HCT116 (cell line): ENCODE measurements at regions not wholly inside any gene's neighbourhood (a gene's known extent, or its start where the extent isn't known, plus 50 kb on each side); places are given as distances from the start of the nearest gene placed in this dataset.

Source experiments
- ATAC-seq: fragments of 200-7000 bp; cut with Tn5 transposase; 2 replicates; pipeline ENCODE4 v1.9.1; 2020; ENCODE audit warnings: mild to moderate bottlenecking, moderate library complexity
- BruUV-seq: library from RNA; stranded (reverse); fragments of 400-500 nt; replicated peaks from 2 replicates; lab custom pipeline; 2021; lab: Mats Ljungman, UMichigan
- CTCF ChIA-PET: fragments of 300-600 bp; sonication (Branson Sonifier 250); formaldehyde crosslinking; loops from one replicate; lab custom pipeline; 2021; ENCODE audit warnings: antibody characterized with exemption; lab: Charles Lee
- POLR2A ChIA-PET: fragments of 300-600, 350-600 bp; sonication (Branson Sonifier 250); formaldehyde crosslinking; loops from one replicate; lab custom pipeline; 2021; ENCODE audit warnings: antibody characterized with exemption; lab: Charles Lee
- RAD21 ChIA-PET, 2 experiments: fragments of 300-600 bp; sonication (Branson Sonifier 250); formaldehyde crosslinking; loops; one replicate each; lab custom pipeline; 2023; ENCODE audit warnings: low total read pairs in 2 of 2; ENCODE audit not compliant: uncharacterized antibody in 2 of 2, unreplicated experiment in 2 of 2, low non-redundant PET in 1 of 2; lab: Charles Lee
- DNase-seq: peaks from one replicate; pipeline ENCODE4 v3.0.0-alpha.2; 2010; ENCODE audit warnings: low read depth, low spot score
- H2AFZ ChIP-seq: fragments of 200-600 bp; shearing (Covaris generic), sonication (generic); 2 replicates; pipeline ENCODE4 v1.6.1; 2017; ENCODE audit warnings: low read depth, mixed run types, mixed read lengths, antibody characterized with exemption, low read length; ENCODE audit not compliant: poor library complexity, severe bottlenecking
- H3K27ac ChIP-seq: 2 replicates; pipeline ENCODE4 v1.5.1; 2012; ENCODE audit warnings: low read depth, low read length
- H3K27me3 ChIP-seq: fragments of 200-600 bp; sonication (generic); 2 replicates; pipeline ENCODE4 v1.6.1; 2016; ENCODE audit warnings: mixed run types, low read length, mixed read lengths; ENCODE audit not compliant: insufficient read depth
- H3K36me3 ChIP-seq, 2 experiments: fragments of 200-500 bp in 1 of 2; fragments of 200-600 bp in 1 of 2; sonication (Bioruptor generic) in 1 of 2; sonication (generic) in 1 of 2; 2 replicates each; pipeline versions ENCODE4 v1.5.1 to v1.6.1; 2014 to 2016; ENCODE audit warnings: low read length in 2 of 2, inconsistent platforms in 1 of 2, mixed read lengths in 1 of 2, mixed run types in 1 of 2; ENCODE audit not compliant: insufficient read depth in 2 of 2, control insufficient read depth in 1 of 2
- H3K4me1 ChIP-seq, 2 experiments: fragments of 200-600 bp in 1 of 2; sonication (generic) in 1 of 2; 2 replicates each; pipeline versions ENCODE4 v1.5.1 to v1.6.1; 2012 to 2017; ENCODE audit warnings: low read length in 2 of 2, inconsistent platforms in 1 of 2, mild to moderate bottlenecking in 1 of 2, mixed read lengths in 1 of 2, mixed run types in 1 of 2, moderate library complexity in 1 of 2; ENCODE audit not compliant: insufficient read depth in 2 of 2, control insufficient read depth in 1 of 2
- H3K4me2 ChIP-seq: fragments of 200-600 bp; sonication (generic); 2 replicates; pipeline ENCODE4 v1.6.1; 2017; ENCODE audit warnings: mixed run types, low read length, mixed read lengths
- H3K4me3 ChIP-seq, 2 experiments: fragments of 200-600 bp in 1 of 2; sonication (generic) in 1 of 2; replicated peaks in 1 of 2; 2 replicates each; pipeline ENCODE4 v1.5.1; 2011 to 2016; ENCODE audit warnings: low read length in 2 of 2, control low read depth in 1 of 2, low read depth in 1 of 2, mild to moderate bottlenecking in 1 of 2, mixed read lengths in 1 of 2, mixed run types in 1 of 2
- H3K79me2 ChIP-seq: fragments of 200-600 bp; sonication (generic); 2 replicates; pipeline ENCODE4 v1.6.1; 2017; ENCODE audit warnings: mild to moderate bottlenecking, mixed run types, low read length, moderate library complexity, mixed read lengths; ENCODE audit not compliant: insufficient read depth
- H3K9ac ChIP-seq: fragments of 200-600 bp; sonication (generic); 2 replicates; pipeline ENCODE4 v1.6.1; 2016; ENCODE audit warnings: low read length, mixed read lengths
- H3K9me2 ChIP-seq: fragments of 200-600 bp; sonication (generic), shearing (Covaris generic); 2 replicates; pipeline ENCODE4 v1.6.1; 2017; ENCODE audit warnings: mixed run types, mild to moderate bottlenecking, moderate library complexity; ENCODE audit not compliant: insufficient read depth
- H3K9me3 ChIP-seq, 2 experiments: fragments of 200-500 bp in 1 of 2; fragments of 200-600 bp in 1 of 2; sonication (Bioruptor generic) in 1 of 2; sonication (generic) in 1 of 2; 2 replicates each; pipeline ENCODE4 v1.6.1; 2014 to 2017; ENCODE audit warnings: low read length in 2 of 2, mixed read lengths in 2 of 2, inconsistent platforms in 1 of 2, low read depth in 1 of 2, mild to moderate bottlenecking in 1 of 2, mixed run types in 1 of 2, moderate library complexity in 1 of 2; ENCODE audit not compliant: control insufficient read depth in 1 of 2, insufficient read depth in 1 of 2
- H4K20me1 ChIP-seq: fragments of 200-600 bp; sonication (generic), shearing (Covaris generic); 2 replicates; pipeline ENCODE4 v1.6.1; 2017; ENCODE audit warnings: mixed run types, mild to moderate bottlenecking, moderate library complexity; ENCODE audit not compliant: insufficient read depth
- CEBPB ChIP-seq: IDR thresholded peaks from 2 replicates; pipeline ENCODE4 v1.6.1; 2012; ENCODE audit warnings: low read depth
- EGR1 ChIP-seq: IDR thresholded peaks from 2 replicates; pipeline ENCODE4 v1.6.1; 2012; ENCODE audit warnings: low read depth
- ELF1 ChIP-seq: IDR thresholded peaks from 2 replicates; pipeline ENCODE4 v1.6.1; 2012; ENCODE audit warnings: low read depth, borderline replicate concordance
- EZH2 ChIP-seq: fragments of 200-600 bp; sonication (generic); IDR thresholded peaks from 2 replicates; pipeline ENCODE4 v1.6.1; 2017; ENCODE audit warnings: antibody characterized with exemption, mixed run types
- EZH2phosphoT487 ChIP-seq: fragments of 200-600 bp; IDR thresholded peaks from 2 replicates; pipeline ENCODE4 v1.6.1; 2018; ENCODE audit warnings: antibody characterized with exemption, borderline replicate concordance
- FOSL1 ChIP-seq: IDR thresholded peaks from 2 replicates; pipeline ENCODE4 v1.6.1; 2012; ENCODE audit warnings: low read depth
- POLR2A ChIP-seq: IDR thresholded peaks from 2 replicates; pipeline ENCODE4 v1.7.0; 2011; ENCODE audit warnings: borderline replicate concordance; ENCODE audit not compliant: insufficient read depth, insufficient read length; ENCODE audit errors: extremely low read depth
- RAD21 ChIP-seq: IDR thresholded peaks from 2 replicates; pipeline ENCODE4 v1.6.1; 2012; ENCODE audit warnings: low read depth, mild to moderate bottlenecking
- SIN3A ChIP-seq: IDR thresholded peaks from 2 replicates; pipeline ENCODE4 v1.6.1; 2012; ENCODE audit warnings: low read depth
- TCF7L2 ChIP-seq: IDR thresholded peaks from 2 replicates; pipeline ENCODE4 v1.7.0; 2011; ENCODE audit warnings: borderline replicate concordance, inconsistent platforms; ENCODE audit not compliant: insufficient read depth, insufficient read length; ENCODE audit errors: extremely low read depth
- ZFX ChIP-seq: fragments of 450-650 bp; IDR thresholded peaks from 2 replicates; pipeline ENCODE4 v1.6.1; 2017
- ZNF274 ChIP-seq: fragments of 200-500 bp; sonication (Bioruptor generic); IDR thresholded peaks from 2 replicates; pipeline ENCODE4 v1.6.1; 2014; ENCODE audit warnings: mild to moderate bottlenecking, low read depth, low read length, inconsistent platforms
- intact Hi-C: fragments of 100-400 bp; cut with micrococcal nuclease; formaldehyde crosslinking; loops from 2 replicates; pipeline ENCODE4 v1.10.0; 2022
- TF ChIP-seq, protein P1 (sequence below): IDR thresholded peaks from 2 replicates; pipeline ENCODE4 v1.6.1; 2012; ENCODE audit warnings: low read depth
- TF ChIP-seq, protein P2 (sequence below): IDR thresholded peaks from 2 replicates; pipeline ENCODE4 v1.6.1; 2012
- TF ChIP-seq, protein P3 (sequence below), 3 experiments: fragments of 200-600 bp in 1 of 3; sonication (generic) in 1 of 3; IDR thresholded peaks in 2 of 3; conservative IDR thresholded peaks in 1 of 3; 2 replicates each; pipeline ENCODE4 v1.5.1; 2012 to 2017; ENCODE audit warnings: low read depth in 2 of 3, low read length in 2 of 3, antibody characterized with exemption in 1 of 3, borderline replicate concordance in 1 of 3, control low read depth in 1 of 3, mild to moderate bottlenecking in 1 of 3, mixed read lengths in 1 of 3, mixed run types in 1 of 3, moderate library complexity in 1 of 3; ENCODE audit not compliant: insufficient read depth in 1 of 3
- TF ChIP-seq, protein P4 (sequence below): IDR thresholded peaks from 2 replicates; pipeline ENCODE4 v1.6.1; 2012

DNA sequence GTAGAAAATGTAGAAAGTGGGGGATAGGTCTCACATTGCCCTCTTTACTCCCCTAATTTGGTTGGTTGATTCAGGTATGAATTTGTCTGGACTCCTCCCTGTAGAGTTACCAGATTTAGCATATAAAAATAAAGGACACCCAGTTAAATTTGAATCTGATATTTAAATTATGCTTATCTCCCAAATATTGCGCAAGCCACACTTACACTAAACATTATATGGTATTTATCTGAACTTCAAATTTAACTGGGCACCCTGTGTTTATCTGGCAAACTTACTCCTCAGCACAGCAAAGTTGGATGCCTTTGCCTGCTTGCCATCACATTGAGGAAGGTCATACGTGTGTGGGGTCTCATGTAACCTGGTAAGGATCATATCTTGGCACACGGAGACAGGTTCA lies 882.4 kb upstream of the FAM98A start:
- H3K4me3 ChIP-seq = no peak overlapping the region
- no peak overlapping the region for H2AFZ ChIP-seq
- no peaks in the 10 kb centered on the region for H3K27me3 ChIP-seq
- intact Hi-C loops = no loop called here
- no TSS peak for BruUV-seq
- ChIA-PET POLR2A (no interaction called here), CTCF (no interaction called here), RAD21 (no interaction called here)
- H4K20me1 ChIP-seq = no peaks in the 10 kb centered on the region
- no peak overlapping the region for H3K9ac ChIP-seq
- H3K9me2 ChIP-seq = no peaks in the 10 kb centered on the region
- H3K36me3 ChIP-seq = no peaks in the 10 kb centered on the region
- ATAC-seq = no peak
- no peak for TF ChIP-seq EZH2
- no peak for TF ChIP-seq RAD21
- TF ChIP-seq ELF1 = no peak
- no peak for TF ChIP-seq POLR2A
- no peak for TF ChIP-seq CEBPB
- no peak for TF ChIP-seq EZH2phosphoT487
- no peak for TF ChIP-seq FOSL1
- TF ChIP-seq ZFX = no peak
- no peak for TF ChIP-seq ZNF274
- TF ChIP-seq, protein P1, sequence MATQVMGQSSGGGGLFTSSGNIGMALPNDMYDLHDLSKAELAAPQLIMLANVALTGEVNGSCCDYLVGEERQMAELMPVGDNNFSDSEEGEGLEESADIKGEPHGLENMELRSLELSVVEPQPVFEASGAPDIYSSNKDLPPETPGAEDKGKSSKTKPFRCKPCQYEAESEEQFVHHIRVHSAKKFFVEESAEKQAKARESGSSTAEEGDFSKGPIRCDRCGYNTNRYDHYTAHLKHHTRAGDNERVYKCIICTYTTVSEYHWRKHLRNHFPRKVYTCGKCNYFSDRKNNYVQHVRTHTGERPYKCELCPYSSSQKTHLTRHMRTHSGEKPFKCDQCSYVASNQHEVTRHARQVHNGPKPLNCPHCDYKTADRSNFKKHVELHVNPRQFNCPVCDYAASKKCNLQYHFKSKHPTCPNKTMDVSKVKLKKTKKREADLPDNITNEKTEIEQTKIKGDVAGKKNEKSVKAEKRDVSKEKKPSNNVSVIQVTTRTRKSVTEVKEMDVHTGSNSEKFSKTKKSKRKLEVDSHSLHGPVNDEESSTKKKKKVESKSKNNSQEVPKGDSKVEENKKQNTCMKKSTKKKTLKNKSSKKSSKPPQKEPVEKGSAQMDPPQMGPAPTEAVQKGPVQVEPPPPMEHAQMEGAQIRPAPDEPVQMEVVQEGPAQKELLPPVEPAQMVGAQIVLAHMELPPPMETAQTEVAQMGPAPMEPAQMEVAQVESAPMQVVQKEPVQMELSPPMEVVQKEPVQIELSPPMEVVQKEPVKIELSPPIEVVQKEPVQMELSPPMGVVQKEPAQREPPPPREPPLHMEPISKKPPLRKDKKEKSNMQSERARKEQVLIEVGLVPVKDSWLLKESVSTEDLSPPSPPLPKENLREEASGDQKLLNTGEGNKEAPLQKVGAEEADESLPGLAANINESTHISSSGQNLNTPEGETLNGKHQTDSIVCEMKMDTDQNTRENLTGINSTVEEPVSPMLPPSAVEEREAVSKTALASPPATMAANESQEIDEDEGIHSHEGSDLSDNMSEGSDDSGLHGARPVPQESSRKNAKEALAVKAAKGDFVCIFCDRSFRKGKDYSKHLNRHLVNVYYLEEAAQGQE = no peak
- TF ChIP-seq, protein P2, sequence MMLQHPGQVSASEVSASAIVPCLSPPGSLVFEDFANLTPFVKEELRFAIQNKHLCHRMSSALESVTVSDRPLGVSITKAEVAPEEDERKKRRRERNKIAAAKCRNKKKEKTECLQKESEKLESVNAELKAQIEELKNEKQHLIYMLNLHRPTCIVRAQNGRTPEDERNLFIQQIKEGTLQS = no peak
- TF ChIP-seq TCF7L2 = no peak
- TF ChIP-seq EGR1 = no peak
- TF ChIP-seq, protein P3, sequence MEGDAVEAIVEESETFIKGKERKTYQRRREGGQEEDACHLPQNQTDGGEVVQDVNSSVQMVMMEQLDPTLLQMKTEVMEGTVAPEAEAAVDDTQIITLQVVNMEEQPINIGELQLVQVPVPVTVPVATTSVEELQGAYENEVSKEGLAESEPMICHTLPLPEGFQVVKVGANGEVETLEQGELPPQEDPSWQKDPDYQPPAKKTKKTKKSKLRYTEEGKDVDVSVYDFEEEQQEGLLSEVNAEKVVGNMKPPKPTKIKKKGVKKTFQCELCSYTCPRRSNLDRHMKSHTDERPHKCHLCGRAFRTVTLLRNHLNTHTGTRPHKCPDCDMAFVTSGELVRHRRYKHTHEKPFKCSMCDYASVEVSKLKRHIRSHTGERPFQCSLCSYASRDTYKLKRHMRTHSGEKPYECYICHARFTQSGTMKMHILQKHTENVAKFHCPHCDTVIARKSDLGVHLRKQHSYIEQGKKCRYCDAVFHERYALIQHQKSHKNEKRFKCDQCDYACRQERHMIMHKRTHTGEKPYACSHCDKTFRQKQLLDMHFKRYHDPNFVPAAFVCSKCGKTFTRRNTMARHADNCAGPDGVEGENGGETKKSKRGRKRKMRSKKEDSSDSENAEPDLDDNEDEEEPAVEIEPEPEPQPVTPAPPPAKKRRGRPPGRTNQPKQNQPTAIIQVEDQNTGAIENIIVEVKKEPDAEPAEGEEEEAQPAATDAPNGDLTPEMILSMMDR (IDR thresholded peaks at IDR 0.05 in 2 of 3, conservative IDR thresholded peaks at IDR 0.05 in 1 of 3; ENCODE audit: borderline replicate concordance in 1 of 3, insufficient read depth in 1 of 3, low read depth in 2 of 3, low read length in 2 of 3) = no peak
- TF ChIP-seq, protein P4, sequence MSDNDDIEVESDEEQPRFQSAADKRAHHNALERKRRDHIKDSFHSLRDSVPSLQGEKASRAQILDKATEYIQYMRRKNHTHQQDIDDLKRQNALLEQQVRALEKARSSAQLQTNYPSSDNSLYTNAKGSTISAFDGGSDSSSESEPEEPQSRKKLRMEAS = no peak
- TF ChIP-seq SIN3A = no peak
- no peak for DNase-seq
- no peak overlapping the region for H3K4me2 ChIP-seq
- H3K79me2 ChIP-seq = no peaks in the 10 kb centered on the region
- H3K27ac ChIP-seq = no peak overlapping the region
- H3K9me3 ChIP-seq = no peaks in the 10 kb centered on the region
- no peaks in the 10 kb centered on the region for H3K4me1 ChIP-seq
